ENCODE measurements at regions not wholly inside any gene's neighbourhood (a gene's known extent, or its start where the extent isn't known, plus 50 kb on each side); places are given as distances from the start of the nearest gene placed in this dataset.

- no peak for TF ChIP-seq CTCF (IDR thresholded peaks at IDR 0.05)
- no peak for TF ChIP-seq EP300 (IDR thresholded peaks at IDR 0.05)
- TF ChIP-seq POLR2AphosphoS5 (IDR thresholded peaks at IDR 0.05) = no peak
Observed at GRCh38 chr11:56845121-56845732, 96.7 kb upstream of the OR9G4 start.

All from suprapubic skin (tissue), 4 donors.